ENCODE measurements at regions not wholly inside any gene's neighbourhood (a gene's known extent, or its start where the extent isn't known, plus 50 kb on each side); places are given as distances from the start of the nearest gene placed in this dataset.
"Not testable (repeated sequence)": the region's sequence is repeated elsewhere in the genome, so short reads cannot be mapped to it uniquely, and the experiment has no call there.

GRCh38 chr5:42242881-42243485 lies 180.3 kb upstream of the GHR start:
- no peak for DNase-seq (ENCODE audit: low spot score)

- no peak for DNase-seq (ENCODE audit: low spot score)
Measured at GRCh38 chr5:42252306-42252705, 170.9 kb upstream of the GHR start.

DNA sequence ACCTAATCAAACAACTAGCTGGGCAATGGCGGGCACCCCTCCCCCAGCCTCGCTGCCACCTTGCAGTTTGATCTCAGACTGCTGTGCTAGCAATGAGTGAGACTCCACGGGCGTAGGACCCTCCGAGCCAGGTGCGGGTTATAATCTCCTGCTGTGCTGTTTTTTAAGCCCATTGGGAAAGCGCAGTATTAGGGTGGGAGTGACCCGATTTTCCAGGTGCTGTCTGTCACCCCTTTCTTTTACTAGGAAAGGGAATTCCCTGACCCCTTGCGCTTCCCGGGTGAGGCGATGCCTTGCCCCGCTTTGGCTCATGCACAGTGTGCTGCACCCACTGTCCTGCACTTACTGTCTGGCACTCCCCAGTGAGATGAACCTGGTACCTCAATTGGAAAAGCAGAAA lies 163.3 kb upstream of the GHR start:
- DNase-seq (ENCODE audit: low spot score): not testable (repeated sequence)

DNA sequence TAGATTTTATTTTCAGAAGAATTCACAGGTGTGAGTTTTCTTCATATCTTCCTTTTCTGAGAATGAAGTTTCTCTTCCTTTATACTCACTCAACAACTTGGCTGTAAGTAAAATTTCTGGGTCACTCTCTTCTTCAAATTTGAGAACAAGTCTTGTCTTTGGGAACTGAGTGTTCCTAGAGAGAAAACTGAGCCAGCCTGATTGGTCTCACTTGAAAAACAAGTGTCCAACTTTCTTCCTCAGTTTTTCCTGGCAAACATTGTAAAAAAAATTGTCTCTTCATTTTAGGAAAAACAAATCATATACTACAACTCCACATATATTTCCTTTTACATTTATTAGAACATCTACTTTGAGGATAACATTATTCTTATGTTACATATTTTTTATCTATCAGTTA lies 156.1 kb upstream of the GHR start:
- no peak for DNase-seq (ENCODE audit: low spot score)

DNA sequence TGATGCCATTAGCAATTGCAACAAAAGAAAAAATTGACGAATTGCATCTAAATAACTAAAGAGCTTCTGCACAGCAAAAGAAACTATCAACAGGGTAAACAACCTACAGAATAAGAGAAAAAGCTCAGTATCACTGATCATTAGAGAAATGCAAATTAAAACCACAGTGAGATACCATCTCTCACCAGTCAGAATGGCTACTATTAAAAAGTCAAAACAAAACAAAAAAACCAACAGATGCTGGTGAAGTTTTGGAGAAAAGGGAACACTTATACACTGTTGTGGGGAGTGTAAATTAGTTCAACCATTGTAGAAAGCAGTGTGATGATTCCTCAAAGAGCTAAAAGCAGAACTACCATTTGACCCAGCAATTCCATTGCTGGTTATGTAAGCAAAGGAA lies 155.1 kb upstream of the GHR start:
- not testable (repeated sequence) for DNase-seq (ENCODE audit: low spot score)

DNA sequence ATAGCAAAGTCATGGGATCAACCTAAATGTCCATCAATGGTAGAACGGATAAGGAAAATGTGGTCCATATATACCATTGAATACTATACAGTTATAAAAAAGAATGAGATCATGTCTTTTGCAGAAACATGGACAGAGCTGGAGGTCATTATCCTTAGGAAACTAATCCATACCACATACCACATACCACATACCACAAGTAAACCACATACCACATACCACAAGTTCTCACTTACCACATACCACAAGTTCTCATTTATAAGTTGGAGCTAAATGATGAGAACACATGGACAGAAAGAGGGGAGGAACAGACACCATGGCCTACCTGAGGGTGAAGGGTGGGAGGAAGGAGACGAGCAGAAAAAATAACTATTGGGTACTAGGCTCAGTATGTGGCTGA lies 154.6 kb upstream of the GHR start:
- no peak for DNase-seq (ENCODE audit: low spot score)

- DNase-seq (ENCODE audit: low spot score): no peak
Measured at GRCh38 chr5:42270771-42271170, 152.5 kb upstream of the GHR start.

GRCh38 chr5:42274913-42275312 lies 148.3 kb upstream of the GHR start:
- DNase-seq (ENCODE audit: low spot score): no peak

GRCh38 chr5:42277293-42277692 lies 145.9 kb upstream of the GHR start:
- DNase-seq (ENCODE audit: low spot score): no peak

- no peak for DNase-seq (ENCODE audit: low spot score)
Measured at GRCh38 chr5:42284584-42284983, 138.7 kb upstream of the GHR start.

DNA sequence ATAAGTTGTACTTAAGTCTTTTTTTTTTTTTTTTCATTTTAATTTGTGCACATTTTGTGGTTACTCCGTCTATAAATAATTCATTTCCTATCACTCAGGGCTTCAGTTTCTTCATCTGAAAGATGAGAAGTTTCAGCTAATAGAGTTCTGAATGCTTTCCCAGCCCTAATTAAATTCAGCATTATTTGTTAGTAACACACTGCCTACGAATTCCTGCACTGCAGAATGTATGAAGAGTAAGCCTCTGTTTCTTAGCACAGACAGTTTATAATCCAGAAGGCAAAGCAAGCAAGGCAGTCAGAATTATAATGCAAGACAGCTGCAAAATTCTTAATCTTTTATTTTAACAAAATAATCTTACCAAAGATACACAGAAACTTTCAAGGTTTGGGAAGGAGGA lies 138.0 kb upstream of the GHR start:
- DNase-seq (ENCODE audit: low spot score): no peak

DNA sequence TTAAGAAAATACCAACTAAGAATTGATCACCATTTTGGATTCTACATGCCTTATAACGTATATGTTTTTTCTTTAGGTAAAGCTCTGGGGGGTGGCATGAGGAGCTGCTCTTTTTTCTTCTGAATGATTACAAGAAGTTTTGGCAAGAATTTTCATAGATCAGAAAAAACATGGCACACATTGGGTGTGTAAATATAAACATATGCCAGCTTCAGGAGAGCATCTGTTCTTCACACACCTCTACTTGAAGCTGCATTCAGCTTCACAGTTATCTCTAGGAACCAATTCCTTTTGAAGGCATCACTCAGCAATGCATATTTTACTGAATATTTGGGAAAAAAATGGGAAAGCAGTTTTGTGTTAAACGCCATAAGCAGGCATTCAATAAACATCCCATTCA lies 122.7 kb upstream of the GHR start:
- no peak for DNase-seq (ENCODE audit: low spot score)

DNA sequence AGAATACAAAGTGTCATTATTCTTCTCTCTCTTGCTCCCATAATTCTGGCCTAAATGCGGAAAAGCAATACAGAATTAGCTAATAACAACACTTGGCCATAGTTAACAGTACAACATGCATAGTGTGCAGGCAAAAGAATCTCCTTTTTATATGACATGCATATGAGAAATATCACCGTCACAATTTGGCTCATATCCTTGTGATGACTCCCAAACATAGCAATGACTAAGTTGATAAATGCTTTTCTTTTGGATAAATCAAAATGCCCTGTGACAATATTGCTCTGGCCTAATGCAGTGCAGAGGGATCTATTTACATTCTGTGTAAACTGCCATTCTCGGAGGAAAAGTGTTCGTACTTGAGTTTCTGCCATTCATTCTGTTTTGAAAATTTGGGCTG lies 121.9 kb upstream of the GHR start:
- no peak for DNase-seq (ENCODE audit: low spot score)

GRCh38 chr5:42302186-42302585 lies 121.1 kb upstream of the GHR start:
- no peak for DNase-seq (ENCODE audit: low spot score)

DNA sequence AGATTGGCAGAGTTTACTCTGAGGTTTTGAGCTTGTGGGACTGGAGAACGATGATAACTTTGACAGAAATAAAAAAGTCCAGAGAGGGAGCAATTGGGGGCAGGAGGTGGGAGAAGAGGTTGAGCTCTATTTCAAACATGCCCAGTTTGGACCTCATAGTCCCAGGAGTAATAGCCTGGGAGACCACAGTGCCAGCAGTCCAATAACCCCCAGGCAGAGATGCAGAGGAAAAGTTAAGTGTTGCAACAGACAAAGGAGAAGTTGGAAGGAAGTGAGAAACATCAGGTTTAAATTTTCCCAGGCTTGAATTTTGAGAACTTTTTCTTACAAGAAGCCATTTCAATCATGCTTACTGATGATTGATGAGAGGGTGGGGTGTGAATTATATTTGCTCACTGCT lies 117.0 kb upstream of the GHR start:
- DNase-seq (ENCODE audit: low spot score): no peak

- DNase-seq (ENCODE audit: low spot score): no peak
Measured at GRCh38 chr5:42309865-42310264, 113.4 kb upstream of the GHR start.

GRCh38 chr5:42315214-42315613 lies 108.0 kb upstream of the GHR start:
- DNase-seq (ENCODE audit: low spot score): no peak

- no peak for DNase-seq (ENCODE audit: low spot score)
Measured at GRCh38 chr5:42317575-42317974, 105.7 kb upstream of the GHR start.

GRCh38 chr5:42319546-42319945 lies 103.7 kb upstream of the GHR start:
- DNase-seq (ENCODE audit: low spot score): not testable (repeated sequence)

DNA sequence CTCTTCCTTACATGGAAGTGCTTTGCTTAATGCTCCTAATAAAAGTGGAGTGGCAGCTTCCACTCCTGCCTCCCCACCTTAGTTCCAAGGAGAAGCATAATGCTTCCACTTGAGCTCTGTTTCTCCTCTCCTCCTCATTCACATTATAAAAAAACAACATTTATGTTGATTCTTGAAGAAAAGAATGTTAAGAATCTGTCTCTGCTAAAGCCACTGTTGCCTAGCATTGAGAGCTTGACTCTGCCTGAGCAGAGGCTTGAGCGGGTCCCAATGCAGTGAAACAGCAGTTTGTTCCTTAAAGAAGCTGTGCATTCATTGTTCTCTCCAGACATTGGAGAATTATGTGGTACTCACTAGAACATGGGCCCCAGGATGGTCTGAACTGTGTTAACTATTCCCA lies 101.5 kb upstream of the GHR start:
- no peak for DNase-seq (ENCODE audit: low spot score)

DNA sequence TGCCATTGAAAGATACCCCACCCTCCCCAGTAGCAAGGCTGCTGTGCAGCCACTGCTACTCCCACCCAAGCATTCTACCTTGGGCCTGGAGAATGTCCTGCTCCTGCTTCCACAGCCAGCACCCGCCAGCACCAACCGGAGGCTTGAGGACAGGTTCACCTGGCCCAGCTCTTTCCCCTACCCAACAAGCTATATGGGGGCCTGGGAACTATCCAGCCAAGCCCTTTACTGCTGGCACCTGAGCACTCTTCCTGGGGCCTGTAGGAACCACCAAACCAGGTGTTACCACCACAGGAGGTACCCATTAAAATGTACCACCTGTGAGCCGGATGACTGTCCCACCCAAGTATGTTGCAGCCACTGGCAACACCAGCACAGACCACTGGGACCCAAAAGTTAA lies 86.1 kb upstream of the GHR start:
- DNase-seq (ENCODE audit: low spot score): no peak

DNA sequence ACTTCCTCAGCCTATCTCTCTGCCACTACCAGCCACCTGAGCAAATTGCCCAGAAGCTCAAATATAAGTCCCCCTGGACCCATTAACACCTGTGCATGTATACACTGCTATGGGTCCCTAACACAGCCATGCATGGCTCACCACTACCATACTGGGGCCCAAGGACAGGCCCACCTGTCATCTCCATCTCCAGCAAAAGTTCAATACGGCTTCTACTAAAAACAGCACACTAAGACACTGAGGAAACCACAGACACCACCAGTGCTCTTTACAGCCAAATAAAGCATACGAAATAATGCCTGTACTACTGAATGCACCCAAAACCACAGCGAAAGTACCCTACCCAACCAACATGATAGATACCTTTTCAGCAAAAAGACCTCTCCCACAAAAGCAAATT lies 85.6 kb upstream of the GHR start:
- no peak for DNase-seq (ENCODE audit: low spot score)

DNA sequence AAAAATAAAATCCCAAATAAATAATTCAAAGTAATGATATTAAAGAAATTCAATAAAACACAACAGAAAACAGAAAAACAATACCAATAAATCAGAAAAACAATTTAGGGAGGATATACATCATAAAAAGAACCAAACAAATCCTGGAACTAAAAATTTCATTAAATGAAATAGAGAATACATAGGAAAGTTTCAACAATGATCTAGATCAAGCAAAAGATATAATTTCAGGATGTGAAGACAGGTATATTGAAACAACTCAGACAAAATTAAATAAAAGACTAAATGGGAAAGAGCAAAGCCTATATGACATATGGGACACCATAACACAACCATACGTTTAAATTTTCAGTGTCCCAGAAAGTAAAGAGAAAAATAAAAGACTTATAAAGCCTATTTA lies 85.1 kb upstream of the GHR start:
- no peak for DNase-seq (ENCODE audit: low spot score)

GRCh38 chr5:42349163-42349562 lies 74.1 kb upstream of the GHR start:
- DNase-seq (ENCODE audit: low spot score): no peak

DNA sequence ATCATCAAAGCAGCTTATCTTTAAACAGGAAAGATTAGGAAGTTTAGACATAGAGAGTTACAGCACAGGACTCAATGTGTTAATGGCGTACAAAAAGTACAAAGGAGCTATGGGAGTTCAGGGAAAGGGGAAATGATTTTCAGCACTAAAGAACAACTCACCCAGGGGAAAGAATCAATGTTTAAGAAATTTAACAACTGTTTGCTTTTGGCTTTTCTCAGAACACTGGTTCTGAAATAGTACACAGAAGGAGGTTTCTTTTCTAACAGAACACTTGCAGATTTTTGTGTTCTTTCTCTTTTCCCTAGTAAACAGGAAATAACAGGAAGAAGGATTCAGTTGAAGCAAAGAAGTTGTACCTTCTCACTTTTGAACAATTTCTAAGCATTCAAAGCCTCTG lies 71.3 kb upstream of the GHR start:
- no peak for DNase-seq (ENCODE audit: low spot score)
